GM12878 (cell line): ENCODE measurements at regions not wholly inside any gene's neighbourhood (a gene's known extent, or its start where the extent isn't known, plus 50 kb on each side); places are given as distances from the start of the nearest gene placed in this dataset.

Experiments used
- CTCF ChIP-seq, 3 experiments: IDR thresholded peaks in 2 of 3; conservative IDR thresholded peaks in 1 of 3; 2 replicates each; pipeline ENCODE4 v1.5.1; 2011; ENCODE audit warnings: low read depth in 3 of 3, low read length in 3 of 3, mild to moderate bottlenecking in 3 of 3, control low read depth in 2 of 3, moderate library complexity in 2 of 3, inconsistent platforms in 1 of 3, mixed read lengths in 1 of 3; ENCODE audit not compliant: control insufficient read depth in 2 of 3, insufficient read depth in 1 of 3; ENCODE audit errors: extremely low read depth in 1 of 3
- POLR2A ChIP-seq: IDR thresholded peaks from 2 replicates; pipeline ENCODE4 v1.6.1; 2011; ENCODE audit warnings: low read depth, mild to moderate bottlenecking, low read length

GRCh38 chr1:60866226-60866900, 216.0 kb upstream of the NFIA start:
- TF ChIP-seq CTCF (IDR thresholded peaks at IDR 0.05 in 2 of 3, conservative IDR thresholded peaks at IDR 0.05 in 1 of 3; ENCODE audit: control insufficient read depth in 2 of 3, extremely low read depth in 1 of 3, insufficient read depth in 1 of 3, low read depth in 3 of 3, low read length in 3 of 3) (no peak), POLR2A (no peak)
